HEK293 (cell line): ENCODE measurements at regions not wholly inside any gene's neighbourhood (a gene's known extent, or its start where the extent isn't known, plus 50 kb on each side); places are given as distances from the start of the nearest gene placed in this dataset.

ENCODE experiments used
- CTCF ChIA-PET: fragments of 350-600 bp; formaldehyde crosslinking; extraction: SDS; loops from one replicate; lab custom pipeline; 2021; ENCODE audit warnings: antibody characterized with exemption; lab: Yijun Ruan, JAX
- POLR2A ChIA-PET: fragments of 300-600 bp; formaldehyde crosslinking; extraction: SDS; loops from one replicate; lab custom pipeline; 2020; ENCODE audit warnings: antibody characterized with exemption, inconsistent platforms; lab: Yijun Ruan, JAX
- H3K27ac ChIP-seq: fragments of 200-500 bp; sonication (Bioruptor generic); 2 replicates; pipeline ENCODE4 v1.5.1; 2014; ENCODE audit warnings: low read depth, low read length, control low read depth, inconsistent platforms; ENCODE audit errors: extremely low read depth
- H3K36me3 ChIP-seq, 2 experiments: fragments of 200-500 bp in 1 of 2; sonication (Bioruptor generic) in 1 of 2; 1 replicate in 1 of 2; 2 replicates in 1 of 2; pipeline ENCODE4 v1.5.1; 2014 to 2017; ENCODE audit warnings: inconsistent platforms in 2 of 2, low read length in 2 of 2; ENCODE audit not compliant: control insufficient read depth in 2 of 2, insufficient read depth in 1 of 2
- H3K4me1 ChIP-seq: fragments of 200-500 bp; sonication (Bioruptor generic); 2 replicates; pipeline ENCODE4 v1.5.1; 2014; ENCODE audit warnings: mild to moderate bottlenecking, low read length, inconsistent platforms; ENCODE audit not compliant: control insufficient read depth, insufficient read depth
- H3K4me3 ChIP-seq: 2 replicates; pipeline ENCODE4 v1.5.1; 2011; ENCODE audit warnings: low read depth, mild to moderate bottlenecking, control low read depth, low read length, moderate library complexity
- H3K9me3 ChIP-seq: fragments of 200-500 bp; sonication (Bioruptor generic); 2 replicates; pipeline ENCODE4 v1.5.1; 2014; ENCODE audit warnings: low read depth, low read length, inconsistent platforms; ENCODE audit not compliant: control insufficient read depth, insufficient read depth
- BCL11B ChIP-seq: fragments of 450-650 bp; formaldehyde crosslinking; IDR thresholded peaks from 2 replicates; pipeline ENCODE4 v1.5.1; 2016; ENCODE audit warnings: low read depth, missing biosample characterization, missing genetic modification characterization
- EGR2 ChIP-seq: fragments of 450-650 bp; formaldehyde crosslinking; IDR thresholded peaks from 2 replicates; pipeline ENCODE4 v1.5.1; 2016; ENCODE audit warnings: low read depth, missing biosample characterization, missing genetic modification characterization
- GLI2 ChIP-seq: fragments of 450-650 bp; formaldehyde crosslinking; IDR thresholded peaks from 2 replicates; pipeline ENCODE4; 2017; ENCODE audit warnings: missing biosample characterization, missing genetic modification characterization, low read depth, borderline replicate concordance
- IKZF3 ChIP-seq: fragments of 450-650 bp; IDR thresholded peaks from 2 replicates; pipeline ENCODE4 v1.5.0; 2018; ENCODE audit warnings: missing biosample characterization, mild to moderate bottlenecking, missing genetic modification characterization, moderate library complexity
- KLF16 ChIP-seq: fragments of 450-650 bp; formaldehyde crosslinking; IDR thresholded peaks from 2 replicates; pipeline ENCODE4 v1.5.1; 2017; ENCODE audit warnings: missing biosample characterization, missing genetic modification characterization
- MYNN ChIP-seq: fragments of 450-650 bp; formaldehyde crosslinking; IDR thresholded peaks from 2 replicates; pipeline ENCODE4 v1.5.1; 2016; ENCODE audit warnings: missing biosample characterization, missing genetic modification characterization, borderline replicate concordance
- SCRT2 ChIP-seq: fragments of 450-650 bp; formaldehyde crosslinking; IDR thresholded peaks from 2 replicates; pipeline ENCODE4 v1.5.1; 2016; ENCODE audit warnings: missing biosample characterization, missing genetic modification characterization
- TCF7L2 ChIP-seq: IDR thresholded peaks from 2 replicates; pipeline ENCODE4 v1.6.1; 2011; ENCODE audit warnings: low read depth, mild to moderate bottlenecking, inconsistent platforms, low read length, moderate library complexity, borderline replicate concordance
- ZFHX2 ChIP-seq: fragments of 450-650 bp; formaldehyde crosslinking; conservative IDR thresholded peaks from 2 replicates; pipeline ENCODE4 v1.5.1; 2016; ENCODE audit warnings: missing biosample characterization, missing genetic modification characterization
- ZFP37 ChIP-seq: fragments of 450-650 bp; formaldehyde crosslinking; IDR thresholded peaks from 2 replicates; pipeline ENCODE4 v1.5.1; 2016; ENCODE audit warnings: missing biosample characterization, missing genetic modification characterization
- ZNF138 ChIP-seq: fragments of 450-650 bp; formaldehyde crosslinking; IDR thresholded peaks from 2 replicates; pipeline ENCODE4 v1.5.1; 2016; ENCODE audit warnings: missing biosample characterization, missing genetic modification characterization, borderline replicate concordance
- ZNF146 ChIP-seq: fragments of 450-650 bp; formaldehyde crosslinking; IDR thresholded peaks from 2 replicates; pipeline ENCODE4 v1.5.1; 2016; ENCODE audit warnings: missing biosample characterization, missing genetic modification characterization
- ZNF280C ChIP-seq: fragments of 450-650 bp; formaldehyde crosslinking; IDR thresholded peaks from 2 replicates; pipeline ENCODE4 v1.5.1; 2016; ENCODE audit warnings: missing biosample characterization, missing genetic modification characterization
- ZNF362 ChIP-seq: fragments of 450-650 bp; formaldehyde crosslinking; IDR thresholded peaks from 2 replicates; pipeline ENCODE4 v1.5.1; 2016; ENCODE audit warnings: missing biosample characterization, missing genetic modification characterization
- ZNF391 ChIP-seq: fragments of 450-650 bp; formaldehyde crosslinking; IDR thresholded peaks from 2 replicates; pipeline ENCODE4 v1.5.1; 2016; ENCODE audit warnings: low read depth, missing biosample characterization, missing genetic modification characterization, borderline replicate concordance
- ZNF394 ChIP-seq: fragments of 450-650 bp; formaldehyde crosslinking; IDR thresholded peaks from 2 replicates; pipeline ENCODE4 v1.5.1; 2016; ENCODE audit warnings: missing biosample characterization, missing genetic modification characterization, mild to moderate bottlenecking, moderate library complexity, borderline replicate concordance
- ZNF530 ChIP-seq: fragments of 450-650 bp; formaldehyde crosslinking; IDR thresholded peaks from 2 replicates; pipeline ENCODE4 v1.5.1; 2016; ENCODE audit warnings: low read depth, missing biosample characterization, missing genetic modification characterization
- ZNF585B ChIP-seq: fragments of 450-650 bp; formaldehyde crosslinking; IDR thresholded peaks from 2 replicates; pipeline ENCODE4 v1.5.1; 2016; ENCODE audit warnings: missing biosample characterization, missing genetic modification characterization
- ZNF623 ChIP-seq: fragments of 450-650 bp; formaldehyde crosslinking; IDR thresholded peaks from 2 replicates; pipeline ENCODE4 v1.5.1; 2016; ENCODE audit warnings: missing biosample characterization, missing genetic modification characterization
- ZNF747 ChIP-seq: fragments of 450-650 bp; formaldehyde crosslinking; IDR thresholded peaks from 2 replicates; pipeline ENCODE4 v1.5.1; 2016; ENCODE audit warnings: missing biosample characterization, missing genetic modification characterization
- ZNF792 ChIP-seq: fragments of 450-650 bp; formaldehyde crosslinking; IDR thresholded peaks from 2 replicates; pipeline ENCODE4 v1.5.1; 2016; ENCODE audit warnings: missing biosample characterization, missing genetic modification characterization
- TF ChIP-seq, protein P1 (sequence below): fragments of 450-650 bp; formaldehyde crosslinking; IDR thresholded peaks from 2 replicates; pipeline ENCODE4 v1.5.1; 2016; ENCODE audit warnings: missing biosample characterization, missing genetic modification characterization

GRCh38 chr1:191490303-191490702 is 668.0 kb upstream of the RGS18 start (continued):
- TF ChIP-seq, protein P1, sequence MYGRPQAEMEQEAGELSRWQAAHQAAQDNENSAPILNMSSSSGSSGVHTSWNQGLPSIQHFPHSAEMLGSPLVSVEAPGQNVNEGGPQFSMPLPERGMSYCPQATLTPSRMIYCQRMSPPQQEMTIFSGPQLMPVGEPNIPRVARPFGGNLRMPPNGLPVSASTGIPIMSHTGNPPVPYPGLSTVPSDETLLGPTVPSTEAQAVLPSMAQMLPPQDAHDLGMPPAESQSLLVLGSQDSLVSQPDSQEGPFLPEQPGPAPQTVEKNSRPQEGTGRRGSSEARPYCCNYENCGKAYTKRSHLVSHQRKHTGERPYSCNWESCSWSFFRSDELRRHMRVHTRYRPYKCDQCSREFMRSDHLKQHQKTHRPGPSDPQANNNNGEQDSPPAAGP (tag by site-specific recombination): no peak
- TF ChIP-seq ZNF391 (no peak), SCRT2 (tag by site-specific recombination) (no peak)

GRCh38 chr1:191495040-191495439 is 663.2 kb upstream of the RGS18 start:
- CTCF ChIA-PET: no interaction called here

DNA sequence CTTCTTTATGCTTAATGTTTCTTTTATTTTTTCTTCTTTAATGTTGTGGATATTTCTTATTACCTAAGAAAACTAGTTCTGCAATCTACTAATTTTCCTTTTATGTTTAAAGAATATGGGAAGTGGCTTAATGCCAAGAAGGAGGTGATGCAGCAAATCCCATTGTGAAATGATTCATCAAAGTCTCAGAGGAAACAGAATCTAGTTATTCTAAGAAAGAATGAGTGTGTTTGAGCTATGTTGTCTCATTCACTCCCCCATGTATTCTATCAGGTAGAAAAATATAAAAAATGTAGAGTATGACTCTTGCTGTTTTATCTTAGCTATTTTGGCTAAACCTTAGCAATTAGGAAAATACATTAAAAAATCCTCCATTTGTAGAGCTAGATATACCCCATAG is 659.9 kb upstream of the RGS18 start:
- no peaks in the 10 kb centered on the region for H3K36me3 ChIP-seq
- CTCF ChIA-PET: no interaction called here
- TF ChIP-seq ZNF623 (tag by site-specific recombination): no peak
- no peaks in the 10 kb centered on the region for H3K9me3 ChIP-seq
- H3K4me3 ChIP-seq: no peak overlapping the region
- POLR2A ChIA-PET: no interaction called here
- no peak overlapping the region for H3K27ac ChIP-seq
- H3K4me1 ChIP-seq: no peaks in the 10 kb centered on the region

More at GRCh38 chr1:191495040-191495439, 663.2 kb upstream of the RGS18 start:
- TF ChIP-seq ZNF362 (tag by site-specific recombination): no peak
- TF ChIP-seq ZNF530: no peak
- TF ChIP-seq ZNF394: no peak
- TF ChIP-seq ZFP37 (tag by site-specific recombination): no peak
- no peak for TF ChIP-seq ZNF138
- TF ChIP-seq GLI2 (tag by site-specific recombination): no peak
- TF ChIP-seq ZNF280C: no peak
- no peak for TF ChIP-seq ZNF792
- no peak for TF ChIP-seq KLF16 (tag by site-specific recombination)
- TF ChIP-seq ZNF585B (tag by site-specific recombination): no peak
- no peak for TF ChIP-seq ZFHX2 (tag by site-specific recombination)
- TF ChIP-seq TCF7L2: no peak
- TF ChIP-seq EGR2 (tag by site-specific recombination): no peak
- TF ChIP-seq ZNF146 (tag by site-specific recombination): no peak
- TF ChIP-seq IKZF3 (tag by site-specific recombination): no peak
- TF ChIP-seq MYNN (tag by site-specific recombination): no peak
- TF ChIP-seq ZNF747 (tag by site-specific recombination): no peak
- TF ChIP-seq BCL11B: no peak
- H3K4me1 ChIP-seq: no peaks in the 10 kb centered on the region
- POLR2A ChIA-PET: no interaction called here
- H3K36me3 ChIP-seq: no peaks in the 10 kb centered on the region
- H3K27ac ChIP-seq: no peak overlapping the region
- no peaks in the 10 kb centered on the region for H3K9me3 ChIP-seq
- no peak overlapping the region for H3K4me3 ChIP-seq
